HCT116 (cell line): ENCODE measurements at regions not wholly inside any gene's neighbourhood (a gene's known extent, or its start where the extent isn't known, plus 50 kb on each side); places are given as distances from the start of the nearest gene placed in this dataset.

Experiments used
- ATAC-seq: fragments of 200-7000 bp; cut with Tn5 transposase; 2 replicates; pipeline ENCODE4 v1.9.1; 2020; ENCODE audit warnings: mild to moderate bottlenecking, moderate library complexity
- BruUV-seq: library from RNA; stranded (reverse); fragments of 400-500 nt; replicated peaks from 2 replicates; lab custom pipeline; 2021; lab: Mats Ljungman, UMichigan
- CTCF ChIA-PET: fragments of 300-600 bp; sonication (Branson Sonifier 250); formaldehyde crosslinking; loops from one replicate; lab custom pipeline; 2021; ENCODE audit warnings: antibody characterized with exemption; lab: Charles Lee
- POLR2A ChIA-PET: fragments of 300-600, 350-600 bp; sonication (Branson Sonifier 250); formaldehyde crosslinking; loops from one replicate; lab custom pipeline; 2021; ENCODE audit warnings: antibody characterized with exemption; lab: Charles Lee
- RAD21 ChIA-PET, 2 experiments: fragments of 300-600 bp; sonication (Branson Sonifier 250); formaldehyde crosslinking; loops; one replicate each; lab custom pipeline; 2023; ENCODE audit warnings: low total read pairs in 2 of 2; ENCODE audit not compliant: uncharacterized antibody in 2 of 2, unreplicated experiment in 2 of 2, low non-redundant PET in 1 of 2; lab: Charles Lee
- DNase-seq: peaks from one replicate; pipeline ENCODE4 v3.0.0-alpha.2; 2010; ENCODE audit warnings: low read depth, low spot score
- H2AFZ ChIP-seq: fragments of 200-600 bp; shearing (Covaris generic), sonication (generic); 2 replicates; pipeline ENCODE4 v1.6.1; 2017; ENCODE audit warnings: low read depth, mixed run types, mixed read lengths, antibody characterized with exemption, low read length; ENCODE audit not compliant: poor library complexity, severe bottlenecking
- H3K27ac ChIP-seq: 2 replicates; pipeline ENCODE4 v1.5.1; 2012; ENCODE audit warnings: low read depth, low read length
- H3K27me3 ChIP-seq: fragments of 200-600 bp; sonication (generic); 2 replicates; pipeline ENCODE4 v1.6.1; 2016; ENCODE audit warnings: mixed run types, low read length, mixed read lengths; ENCODE audit not compliant: insufficient read depth
- H3K36me3 ChIP-seq, 2 experiments: fragments of 200-500 bp in 1 of 2; fragments of 200-600 bp in 1 of 2; sonication (Bioruptor generic) in 1 of 2; sonication (generic) in 1 of 2; 2 replicates each; pipeline versions ENCODE4 v1.5.1 to v1.6.1; 2014 to 2016; ENCODE audit warnings: low read length in 2 of 2, inconsistent platforms in 1 of 2, mixed read lengths in 1 of 2, mixed run types in 1 of 2; ENCODE audit not compliant: insufficient read depth in 2 of 2, control insufficient read depth in 1 of 2
- H3K4me1 ChIP-seq, 2 experiments: fragments of 200-600 bp in 1 of 2; sonication (generic) in 1 of 2; 2 replicates each; pipeline versions ENCODE4 v1.5.1 to v1.6.1; 2012 to 2017; ENCODE audit warnings: low read length in 2 of 2, inconsistent platforms in 1 of 2, mild to moderate bottlenecking in 1 of 2, mixed read lengths in 1 of 2, mixed run types in 1 of 2, moderate library complexity in 1 of 2; ENCODE audit not compliant: insufficient read depth in 2 of 2, control insufficient read depth in 1 of 2
- H3K4me2 ChIP-seq: fragments of 200-600 bp; sonication (generic); 2 replicates; pipeline ENCODE4 v1.6.1; 2017; ENCODE audit warnings: mixed run types, low read length, mixed read lengths
- H3K4me3 ChIP-seq, 2 experiments: fragments of 200-600 bp in 1 of 2; sonication (generic) in 1 of 2; replicated peaks in 1 of 2; 2 replicates each; pipeline ENCODE4 v1.5.1; 2011 to 2016; ENCODE audit warnings: low read length in 2 of 2, control low read depth in 1 of 2, low read depth in 1 of 2, mild to moderate bottlenecking in 1 of 2, mixed read lengths in 1 of 2, mixed run types in 1 of 2
- H3K79me2 ChIP-seq: fragments of 200-600 bp; sonication (generic); 2 replicates; pipeline ENCODE4 v1.6.1; 2017; ENCODE audit warnings: mild to moderate bottlenecking, mixed run types, low read length, moderate library complexity, mixed read lengths; ENCODE audit not compliant: insufficient read depth
- H3K9ac ChIP-seq: fragments of 200-600 bp; sonication (generic); 2 replicates; pipeline ENCODE4 v1.6.1; 2016; ENCODE audit warnings: low read length, mixed read lengths
- H3K9me2 ChIP-seq: fragments of 200-600 bp; sonication (generic), shearing (Covaris generic); 2 replicates; pipeline ENCODE4 v1.6.1; 2017; ENCODE audit warnings: mixed run types, mild to moderate bottlenecking, moderate library complexity; ENCODE audit not compliant: insufficient read depth
- H3K9me3 ChIP-seq, 2 experiments: fragments of 200-500 bp in 1 of 2; fragments of 200-600 bp in 1 of 2; sonication (Bioruptor generic) in 1 of 2; sonication (generic) in 1 of 2; 2 replicates each; pipeline ENCODE4 v1.6.1; 2014 to 2017; ENCODE audit warnings: low read length in 2 of 2, mixed read lengths in 2 of 2, inconsistent platforms in 1 of 2, low read depth in 1 of 2, mild to moderate bottlenecking in 1 of 2, mixed run types in 1 of 2, moderate library complexity in 1 of 2; ENCODE audit not compliant: control insufficient read depth in 1 of 2, insufficient read depth in 1 of 2
- H4K20me1 ChIP-seq: fragments of 200-600 bp; sonication (generic), shearing (Covaris generic); 2 replicates; pipeline ENCODE4 v1.6.1; 2017; ENCODE audit warnings: mixed run types, mild to moderate bottlenecking, moderate library complexity; ENCODE audit not compliant: insufficient read depth
- ATF3 ChIP-seq: IDR thresholded peaks from 2 replicates; pipeline ENCODE4 v1.6.1; 2012
- CBX3 ChIP-seq: IDR thresholded peaks from 2 replicates; pipeline ENCODE4 v1.6.1; 2012; ENCODE audit warnings: low read depth
- EZH2 ChIP-seq: fragments of 200-600 bp; sonication (generic); IDR thresholded peaks from 2 replicates; pipeline ENCODE4 v1.6.1; 2017; ENCODE audit warnings: antibody characterized with exemption, mixed run types
- EZH2phosphoT487 ChIP-seq: fragments of 200-600 bp; IDR thresholded peaks from 2 replicates; pipeline ENCODE4 v1.6.1; 2018; ENCODE audit warnings: antibody characterized with exemption, borderline replicate concordance
- FOSL1 ChIP-seq: IDR thresholded peaks from 2 replicates; pipeline ENCODE4 v1.6.1; 2012; ENCODE audit warnings: low read depth
- POLR2A ChIP-seq: IDR thresholded peaks from 2 replicates; pipeline ENCODE4 v1.7.0; 2011; ENCODE audit warnings: borderline replicate concordance; ENCODE audit not compliant: insufficient read depth, insufficient read length; ENCODE audit errors: extremely low read depth
- POLR2AphosphoS5 ChIP-seq: IDR thresholded peaks from 2 replicates; pipeline ENCODE4 v1.6.1; 2011; ENCODE audit warnings: mild to moderate bottlenecking, low read depth, low read length, moderate library complexity
- RAD21 ChIP-seq: IDR thresholded peaks from 2 replicates; pipeline ENCODE4 v1.6.1; 2012; ENCODE audit warnings: low read depth, mild to moderate bottlenecking
- REST ChIP-seq: IDR thresholded peaks from 2 replicates; pipeline ENCODE4 v1.6.1; 2012; ENCODE audit warnings: low read depth
- SP1 ChIP-seq: IDR thresholded peaks from 2 replicates; pipeline ENCODE4 v1.6.1; 2012; ENCODE audit warnings: low read depth
- SRF ChIP-seq: IDR thresholded peaks from 2 replicates; pipeline ENCODE4 v1.6.1; 2012; ENCODE audit warnings: low read depth
- ZFX ChIP-seq: fragments of 450-650 bp; IDR thresholded peaks from 2 replicates; pipeline ENCODE4 v1.6.1; 2017
- ZNF274 ChIP-seq: fragments of 200-500 bp; sonication (Bioruptor generic); IDR thresholded peaks from 2 replicates; pipeline ENCODE4 v1.6.1; 2014; ENCODE audit warnings: mild to moderate bottlenecking, low read depth, low read length, inconsistent platforms
- intact Hi-C: fragments of 100-400 bp; cut with micrococcal nuclease; formaldehyde crosslinking; loops from 2 replicates; pipeline ENCODE4 v1.10.0; 2022
- TF ChIP-seq, protein P1 (sequence below): IDR thresholded peaks from 2 replicates; pipeline ENCODE4 v1.6.1; 2012

DNA sequence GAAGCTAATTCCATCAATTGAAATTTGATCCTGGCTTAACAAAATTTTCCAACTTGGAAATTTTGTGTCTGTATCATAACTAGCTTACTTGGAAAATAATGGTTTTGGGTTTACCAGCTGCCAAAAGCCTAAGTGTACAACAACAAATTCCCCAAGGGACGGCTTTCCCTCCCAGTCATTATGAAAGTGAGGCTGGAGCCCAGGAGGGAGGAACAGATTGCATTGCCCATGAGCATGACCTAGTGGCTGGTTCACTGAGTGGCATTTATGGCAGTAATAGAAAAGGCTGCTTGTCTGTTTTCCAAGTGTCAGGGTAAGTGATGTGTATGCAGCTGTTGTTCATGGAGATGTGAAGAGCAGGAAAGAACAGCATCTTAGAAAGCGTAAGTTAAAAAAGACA lies 70.8 kb upstream of the HHIP start:
- no peak overlapping the region for H3K27ac ChIP-seq
- no peaks in the 10 kb centered on the region for H3K9me3 ChIP-seq
- intact Hi-C loops = no loop called here
- H3K36me3 ChIP-seq = no peaks in the 10 kb centered on the region
- H4K20me1 ChIP-seq = no peaks in the 10 kb centered on the region
- H3K4me1 ChIP-seq = peaks cover 0 to 3% of the 10 kb centered on the region in 2 experiments; a peak in 1 of 4 replicates
- ChIA-PET CTCF (interaction anchor here (0.9 kb wide), 1 partner anchor 13 kb away, joined by 3 read pairs; no protein-coding TSS in a partner anchor), RAD21 (no interaction called here), POLR2A (no interaction called here)
- no peak overlapping the region for H2AFZ ChIP-seq
- no peak for DNase-seq
- H3K27me3 ChIP-seq = no peaks in the 10 kb centered on the region
- H3K9me2 ChIP-seq = no peaks in the 10 kb centered on the region
- H3K4me2 ChIP-seq = no peak overlapping the region
- peak; percentile 69 for ATAC-seq
- no peak overlapping the region for H3K4me3 ChIP-seq
- TF ChIP-seq REST (no peak), RAD21 (peak; percentile 37), POLR2A (no peak), EZH2 (no peak), CBX3 (no peak)
- TF ChIP-seq, protein P1, sequence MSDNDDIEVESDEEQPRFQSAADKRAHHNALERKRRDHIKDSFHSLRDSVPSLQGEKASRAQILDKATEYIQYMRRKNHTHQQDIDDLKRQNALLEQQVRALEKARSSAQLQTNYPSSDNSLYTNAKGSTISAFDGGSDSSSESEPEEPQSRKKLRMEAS = no peak
- H3K9ac ChIP-seq = no peak overlapping the region
- BruUV-seq = no TSS peak
- no peaks in the 10 kb centered on the region for H3K79me2 ChIP-seq

- CTCF ChIA-PET = no interaction called here
- H3K36me3 ChIP-seq = no peaks in the 10 kb centered on the region
- H3K9me2 ChIP-seq = no peaks in the 10 kb centered on the region
- H3K9ac ChIP-seq = no peak overlapping the region
- H3K79me2 ChIP-seq = no peaks in the 10 kb centered on the region
- no peak overlapping the region for H3K27ac ChIP-seq
- H3K4me1 ChIP-seq = peaks cover 0 to 7% of the 10 kb centered on the region in 2 experiments; a peak in 2 of 4 replicates
- no peak overlapping the region for H3K4me3 ChIP-seq
- no TSS peak for BruUV-seq
- intact Hi-C loops = no loop called here
- H4K20me1 ChIP-seq = no peaks in the 10 kb centered on the region
- no peak for ATAC-seq
- H3K4me2 ChIP-seq = no peak overlapping the region
- POLR2A ChIA-PET = no interaction called here
- no peak overlapping the region for H2AFZ ChIP-seq
- RAD21 ChIA-PET = no interaction called here
- H3K9me3 ChIP-seq = no peaks in the 10 kb centered on the region
- no peak for DNase-seq
- H3K27me3 ChIP-seq = no peaks in the 10 kb centered on the region
- TF ChIP-seq ZFX (no peak), POLR2A (no peak), FOSL1 (no peak), RAD21 (no peak), ATF3 (no peak), POLR2AphosphoS5 (no peak), EZH2 (no peak), ZNF274 (no peak), SRF (no peak), SP1 (no peak), EZH2phosphoT487 (no peak), CBX3 (no peak)
- TF ChIP-seq, protein P1 = no peak
Observed at GRCh38 chr4:144578681-144579080, 67.3 kb upstream of the HHIP start.
